Right lobe of liver (tissue), 4 donors: ENCODE measurements at regions not wholly inside any gene's neighbourhood (a gene's known extent, or its start where the extent isn't known, plus 50 kb on each side); places are given as distances from the start of the nearest gene placed in this dataset.
"Not testable (repeated sequence)": the region's sequence is repeated elsewhere in the genome, so short reads cannot be mapped to it uniquely, and the experiment has no call there.

Source experiments
- CTCF ChIP-seq, 4 donors: fragments of 200-600 bp in 3 of 4; fragments of 450-650 bp in 1 of 4; IDR thresholded peaks; one replicate each; pipeline versions ENCODE4 v1.5.1 to v1.8.0; 2016 to 2022; ENCODE audit warnings: antibody characterized with exemption in 4 of 4, mild to moderate bottlenecking in 2 of 4
- POLR2A ChIP-seq: fragments of 450-650 bp; IDR thresholded peaks from one replicate; pipeline ENCODE4 v1.6.1; 2017; ENCODE audit warnings: antibody characterized with exemption, mild to moderate bottlenecking
- donor health status: DM: no; HTN: no; CAD: no.
- donor health status: DM: no; HTN: no; CAD: no.
- donor health status: DM: no; HTN: yes; CAD: no.

- TF ChIP-seq CTCF (IDR thresholded peaks at IDR 0.05); POLR2A: not testable (repeated sequence)
Measured at GRCh38 chr11:29142573-29142972, 874.3 kb downstream of the KCNA4 start.
